Tibial artery (tissue), 4 donors: ENCODE measurements at regions not wholly inside any gene's neighbourhood (a gene's known extent, or its start where the extent isn't known, plus 50 kb on each side); places are given as distances from the start of the nearest gene placed in this dataset.

Experiments
- DNase-seq, 2 donors: peaks; one replicate each; pipeline ENCODE4 v3.0.0-alpha.2; 2019
- H3K27ac ChIP-seq, 2 donors: fragments of 200-600 bp; sonication (generic) in 1 of 2; 1 replicate in 1 of 2; 2 replicates in 1 of 2; pipeline ENCODE4 v1.5.1; 2018 to 2019; ENCODE audit warnings: mild to moderate bottlenecking in 1 of 2
- H3K27me3 ChIP-seq, 2 donors: fragments of 200-600 bp; sonication (generic) in 1 of 2; one replicate each; pipeline versions ENCODE4 v1.5.1 to v1.6.0; 2016 to 2019
- H3K36me3 ChIP-seq, 3 donors: fragments of 200-600 bp; sonication (generic) in 2 of 3; one replicate each; pipeline ENCODE4 v1.5.1; 2016 to 2019; ENCODE audit warnings: mild to moderate bottlenecking in 2 of 3
- H3K4me1 ChIP-seq, 4 donors: fragments of 200-600 bp; sonication (generic) in 2 of 4; 1 replicate in 3 of 4; 2 replicates in 1 of 4; pipeline ENCODE4 v1.5.1; 2016 to 2019
- H3K4me3 ChIP-seq, 2 donors: fragments of 200-600 bp; sonication (generic) in 1 of 2; 1 replicate in 1 of 2; 2 replicates in 1 of 2; pipeline ENCODE4 v1.5.1; 2018 to 2019; ENCODE audit warnings: mild to moderate bottlenecking in 2 of 2
- H3K9me3 ChIP-seq, 3 donors: fragments of 200-600 bp; sonication (generic) in 1 of 3; one replicate each; pipeline ENCODE4 v1.5.1; 2016 to 2019
- CTCF ChIP-seq, 2 experiments: fragments of 200-600 bp in 1 of 2; fragments of 450-650 bp in 1 of 2; IDR thresholded peaks; one replicate each; pipeline ENCODE4 v1.5.1; 2017 to 2019; ENCODE audit warnings: antibody characterized with exemption in 2 of 2, mild to moderate bottlenecking in 1 of 2, moderate library complexity in 1 of 2
- intact Hi-C: fragments of 100-400 bp; cut with DNase I; formaldehyde crosslinking; loops from one replicate; pipeline ENCODE4 v1.15.0; 2023; ENCODE audit warnings: low total_unique reads

GRCh38 chr17:54848368-54848987 is 52.2 kb upstream of the TOM1L1 start:
- H3K4me1 ChIP-seq = no peaks in the 10 kb centered on the region
- DNase-seq = no peak
- H3K27ac ChIP-seq = no peak overlapping the region
- H3K27me3 ChIP-seq = no peaks in the 10 kb centered on the region
- no peak overlapping the region for H3K4me3 ChIP-seq
- no peak for TF ChIP-seq CTCF (IDR thresholded peaks at IDR 0.05)
- no peaks in the 10 kb centered on the region for H3K36me3 ChIP-seq
- intact Hi-C loops = no loop called here
- no peaks in the 10 kb centered on the region for H3K9me3 ChIP-seq

GRCh38 chr17:54849660-54850059 is 51.0 kb upstream of the TOM1L1 start:
- intact Hi-C loops = no loop called here
- Histone ChIP-seq H3K9me3 (no peaks in the 10 kb centered on the region), H3K27me3 (no peaks in the 10 kb centered on the region), H3K36me3 (no peaks in the 10 kb centered on the region), H3K27ac (no peak overlapping the region), H3K4me1 (no peaks in the 10 kb centered on the region), H3K4me3 (no peak overlapping the region)
- DNase-seq = no peak
- TF ChIP-seq CTCF (IDR thresholded peaks at IDR 0.05) = no peak
